GM19455 (cell line): ENCODE measurements at regions not wholly inside any gene's neighbourhood (a gene's known extent, or its start where the extent isn't known, plus 50 kb on each side); places are given as distances from the start of the nearest gene placed in this dataset.
"Not testable (repeated sequence)": the region's sequence is repeated elsewhere in the genome, so short reads cannot be mapped to it uniquely, and the experiment has no call there.

Experiments used
- ATAC-seq: cut with Tn5 transposase; IDR thresholded peaks from one replicate; pipeline ENCODE4 v1.9.1; 2021; ENCODE audit not compliant: unreplicated experiment

- no peak for ATAC-seq
Measured at GRCh38 chr4:169342906-169343564, 72.3 kb upstream of the SH3RF1 start.

- no peak for ATAC-seq
Measured at GRCh38 chr4:169342159-169342860, 71.6 kb upstream of the SH3RF1 start.

GRCh38 chr4:169341490-169341889 lies 70.7 kb upstream of the SH3RF1 start:
- peak; percentile 75 for ATAC-seq

- peak; percentile 13 for ATAC-seq
Measured at GRCh38 chr4:169340834-169341233, 70.1 kb upstream of the SH3RF1 start.

- no peak for ATAC-seq
Measured at GRCh38 chr4:169338241-169338640, 67.5 kb upstream of the SH3RF1 start.

GRCh38 chr4:169337510-169337909 lies 66.8 kb upstream of the SH3RF1 start:
- ATAC-seq = no peak

- ATAC-seq = no peak
Measured at GRCh38 chr4:169335331-169335730, 64.6 kb upstream of the SH3RF1 start.

- no peak for ATAC-seq
Measured at GRCh38 chr4:169334335-169334734, 63.6 kb upstream of the SH3RF1 start.

- no peak for ATAC-seq
Measured at GRCh38 chr4:169333265-169333664, 62.5 kb upstream of the SH3RF1 start.

GRCh38 chr4:169332583-169332982 lies 61.8 kb upstream of the SH3RF1 start:
- ATAC-seq = no peak

GRCh38 chr4:169330811-169331210 lies 60.1 kb upstream of the SH3RF1 start:
- ATAC-seq = no peak

GRCh38 chr4:169330095-169330494 lies 59.3 kb upstream of the SH3RF1 start:
- ATAC-seq = no peak

- no peak for ATAC-seq
Measured at GRCh38 chr4:169327951-169328350, 57.2 kb upstream of the SH3RF1 start.

GRCh38 chr4:169323925-169324324 lies 53.2 kb upstream of the SH3RF1 start:
- ATAC-seq = not testable (repeated sequence)

- not testable (repeated sequence) for ATAC-seq
Measured at GRCh38 chr4:169322833-169323232, 52.1 kb upstream of the SH3RF1 start.
